GM12892 (cell line): ENCODE measurements at regions not wholly inside any gene's neighbourhood (a gene's known extent, or its start where the extent isn't known, plus 50 kb on each side); places are given as distances from the start of the nearest gene placed in this dataset.
"Not testable (repeated sequence)": the region's sequence is repeated elsewhere in the genome, so short reads cannot be mapped to it uniquely, and the experiment has no call there.

Source experiments
- DNase-seq: peaks from one replicate; pipeline ENCODE4 v3.0.0; 2011; ENCODE audit not compliant: insufficient read length
- FAIRE-seq: peaks from 2 replicates; lab custom pipeline; 2011; peaks lifted over from hg19 to GRCh38; lab: Jason Lieb, UNC
- POLR2A ChIP-seq: IDR thresholded peaks from 2 replicates; pipeline ENCODE4 v1.6.1; 2011; ENCODE audit warnings: low read depth, low read length, control low read depth
- POLR2AphosphoS5 ChIP-seq: IDR thresholded peaks from 2 replicates; pipeline ENCODE4 v1.6.1; 2011; ENCODE audit warnings: low read depth, low read length, control low read depth
- TAF1 ChIP-seq: IDR thresholded peaks from 2 replicates; pipeline ENCODE4 v1.6.1; 2011; ENCODE audit warnings: low read depth, mild to moderate bottlenecking, control low read depth, low read length, borderline replicate concordance

GRCh38 chr7:55305135-55305534 lies 60.0 kb upstream of the LANCL2 start:
- no peak for FAIRE-seq
- TF ChIP-seq POLR2AphosphoS5 (no peak), TAF1 (no peak), POLR2A (no peak)
- DNase-seq, result no peak

- TF ChIP-seq TAF1 (no peak), POLR2A (no peak), POLR2AphosphoS5 (no peak)
- no peak for FAIRE-seq
Observed at GRCh38 chr7:55306331-55306730, 58.8 kb upstream of the LANCL2 start.

GRCh38 chr7:55307123-55307916 lies 57.8 kb upstream of the LANCL2 start:
- DNase-seq, result no peak
- no peak for FAIRE-seq
- TF ChIP-seq POLR2A (no peak), TAF1 (no peak), POLR2AphosphoS5 (no peak)

More at GRCh38 chr7:55306331-55306730, 58.8 kb upstream of the LANCL2 start:
- no peak for DNase-seq

- no peak for DNase-seq
- no peak for FAIRE-seq
- no peak for TF ChIP-seq POLR2A
Observed at GRCh38 chr7:55308186-55308929, 56.8 kb upstream of the LANCL2 start.

GRCh38 chr7:55309040-55309991 lies 55.8 kb upstream of the LANCL2 start:
- FAIRE-seq (peak; percentile 99), DNase-seq (peak; percentile 46)

GRCh38 chr7:55310287-55311025 lies 54.7 kb upstream of the LANCL2 start:
- DNase-seq (no peak), FAIRE-seq (no peak)
- TF ChIP-seq TAF1, result no peak
- no peak for TF ChIP-seq POLR2AphosphoS5
- TF ChIP-seq POLR2A, result no peak

More at GRCh38 chr7:55309040-55309991, 55.8 kb upstream of the LANCL2 start:
- TF ChIP-seq TAF1 (no peak), POLR2A (no peak), POLR2AphosphoS5 (peak; percentile 68; the same call in 1 of the 2 replicates)

- not testable (repeated sequence) for FAIRE-seq, DNase-seq
Observed at GRCh38 chr7:55311892-55312291, 53.2 kb upstream of the LANCL2 start.

GRCh38 chr7:55313671-55314070 lies 51.5 kb upstream of the LANCL2 start:
- DNase-seq, FAIRE-seq: not testable (repeated sequence)

- TF ChIP-seq POLR2A (no peak), TAF1 (no peak), POLR2AphosphoS5 (no peak)
- no peak for DNase-seq
- FAIRE-seq, result no peak
Observed at GRCh38 chr7:55314967-55315366, 50.2 kb upstream of the LANCL2 start.
